Dermis microvascular lymphatic vessel endothelial cell (primary cell): ENCODE measurements at regions not wholly inside any gene's neighbourhood (a gene's known extent, or its start where the extent isn't known, plus 50 kb on each side); places are given as distances from the start of the nearest gene placed in this dataset.
"Not testable (repeated sequence)": the region's sequence is repeated elsewhere in the genome, so short reads cannot be mapped to it uniquely, and the experiment has no call there.

Source experiments
- DNase-seq, 2 donors: peaks; one replicate each; pipeline versions ENCODE4 v3.0.0 to v3.0.0-alpha.2; 2010; ENCODE audit warnings: low read depth in 2 of 2

DNA sequence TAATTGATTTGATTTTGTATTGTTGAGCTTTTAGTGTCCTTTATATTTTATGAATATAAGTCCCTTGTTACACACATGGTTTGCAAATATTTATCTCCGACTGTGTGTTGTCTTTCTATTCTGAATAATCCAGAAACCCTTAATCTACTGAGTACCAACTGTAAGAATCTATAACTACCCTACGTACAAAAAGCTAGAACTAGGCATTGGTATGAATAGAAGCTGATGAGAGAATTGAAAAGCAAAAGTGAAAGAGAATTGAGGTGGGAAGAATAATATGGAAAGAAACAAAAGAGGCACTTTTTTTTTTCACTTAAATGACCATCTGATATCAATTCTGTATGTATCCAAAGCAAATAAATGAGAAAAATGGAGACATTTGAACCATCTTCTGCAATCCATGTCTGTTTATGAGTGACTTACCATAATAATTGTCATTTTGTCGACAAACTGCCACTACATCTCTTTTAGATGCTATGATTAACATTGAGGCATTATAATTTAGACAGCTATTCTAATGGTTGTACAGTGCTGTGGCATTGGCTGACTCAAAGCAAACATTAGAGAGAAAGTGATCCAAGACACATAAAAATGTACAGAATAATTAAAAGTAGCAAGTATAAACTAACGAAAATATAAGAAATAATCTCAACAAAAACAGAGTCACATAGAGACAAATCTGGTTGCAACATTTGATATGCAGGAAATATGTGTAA, 1516.6 kb upstream of the AGA start:
- DNase-seq, result no peak

DNA sequence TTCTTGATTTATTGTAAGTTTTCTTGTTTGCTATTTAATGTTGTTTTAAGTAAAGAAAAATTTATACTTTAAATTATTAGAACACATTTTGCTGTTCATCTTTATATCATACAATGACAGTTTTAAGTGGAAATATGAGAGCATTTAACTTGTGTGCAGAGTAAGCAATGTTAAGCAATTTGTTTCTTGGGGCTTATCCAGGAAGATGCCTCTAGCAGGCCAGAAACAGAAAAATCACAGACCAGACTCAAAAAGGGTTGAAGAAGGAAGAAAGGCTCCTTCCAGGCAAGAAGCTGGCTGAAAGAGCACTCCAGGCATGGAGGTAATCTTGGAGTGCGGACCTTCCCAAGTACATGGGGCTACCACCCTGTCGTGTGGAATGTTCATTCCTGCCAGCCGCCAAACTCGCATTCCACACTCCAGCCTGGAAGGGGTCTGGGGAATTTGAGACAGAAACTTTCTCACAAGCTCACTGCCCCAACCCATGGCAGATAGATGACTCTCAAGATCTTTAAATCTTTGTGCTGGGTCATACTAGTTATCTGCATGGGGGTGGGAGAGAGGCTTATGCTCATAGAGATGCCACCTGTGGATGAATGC, 1521.3 kb upstream of the AGA start:
- no peak for DNase-seq

DNA sequence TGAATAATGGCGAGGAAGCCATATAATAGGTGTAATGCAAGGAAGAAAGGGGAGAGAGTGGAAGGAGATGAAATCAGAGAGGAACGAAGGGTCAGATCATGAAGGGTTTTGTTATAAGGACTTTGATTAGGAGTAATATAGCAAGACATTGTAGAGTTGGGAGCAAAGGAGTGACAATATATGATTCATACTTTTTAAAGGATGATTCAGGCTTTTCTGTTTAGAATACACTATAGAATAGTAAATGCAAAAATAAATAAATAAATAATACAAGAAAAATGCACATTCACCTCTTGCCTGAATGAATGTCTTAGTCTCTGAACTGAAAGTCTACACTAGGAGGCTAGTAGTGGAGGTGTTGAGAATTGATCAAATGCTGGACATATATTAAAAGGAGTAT, 1524.4 kb upstream of the AGA start:
- DNase-seq, result no peak

DNA sequence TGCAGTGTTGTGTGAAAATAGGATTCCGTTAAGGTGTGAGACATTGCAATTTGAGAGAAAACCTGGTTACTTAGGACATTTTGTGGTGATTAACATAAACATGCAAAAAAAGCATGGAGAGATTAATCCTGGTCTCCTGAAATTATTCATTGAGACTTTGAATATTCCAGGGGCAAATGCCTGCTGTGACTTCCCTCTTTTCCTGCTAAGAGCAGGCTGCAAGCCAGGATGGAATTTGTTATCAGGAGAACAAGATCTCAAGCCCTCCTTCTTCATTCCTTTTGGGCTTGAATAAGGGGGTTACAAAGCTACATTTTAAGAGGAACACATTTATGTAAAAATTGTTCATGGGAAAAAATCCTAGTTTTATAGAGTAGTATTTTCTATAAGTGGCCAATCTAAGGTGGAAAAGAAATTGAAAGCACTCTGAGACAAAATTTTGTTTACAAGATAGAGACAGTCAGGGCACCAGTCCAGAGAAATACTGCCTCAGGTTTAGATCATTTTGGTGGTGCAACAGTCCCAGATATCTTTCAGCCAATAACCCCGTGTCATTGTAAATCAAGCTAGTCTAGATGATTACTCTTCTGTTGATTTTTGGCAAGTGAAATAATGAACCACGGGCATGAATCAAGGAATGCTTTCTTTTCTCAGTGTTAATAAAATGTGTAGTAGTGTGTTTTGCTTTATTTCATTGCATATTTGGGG, 1528.3 kb upstream of the AGA start:
- no peak for DNase-seq

DNA sequence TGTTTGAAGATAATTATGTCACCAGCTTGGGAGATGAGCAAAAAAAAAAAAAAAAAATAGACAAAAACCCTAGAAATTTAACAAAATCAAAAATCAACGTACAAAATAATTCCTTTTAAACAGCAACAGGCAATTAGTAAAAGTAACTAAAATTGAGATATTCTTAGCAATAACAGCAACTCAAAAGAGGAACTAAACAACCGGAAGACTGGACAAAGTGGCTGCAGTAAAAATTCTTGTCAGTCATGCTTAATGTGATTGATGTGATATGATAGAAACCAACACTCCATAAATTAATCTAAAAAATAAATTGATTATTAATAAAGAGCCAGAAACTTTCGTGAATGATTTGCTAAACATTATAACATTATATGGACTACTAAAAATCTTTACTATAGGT, 1534.6 kb upstream of the AGA start:
- DNase-seq, result no peak

DNA sequence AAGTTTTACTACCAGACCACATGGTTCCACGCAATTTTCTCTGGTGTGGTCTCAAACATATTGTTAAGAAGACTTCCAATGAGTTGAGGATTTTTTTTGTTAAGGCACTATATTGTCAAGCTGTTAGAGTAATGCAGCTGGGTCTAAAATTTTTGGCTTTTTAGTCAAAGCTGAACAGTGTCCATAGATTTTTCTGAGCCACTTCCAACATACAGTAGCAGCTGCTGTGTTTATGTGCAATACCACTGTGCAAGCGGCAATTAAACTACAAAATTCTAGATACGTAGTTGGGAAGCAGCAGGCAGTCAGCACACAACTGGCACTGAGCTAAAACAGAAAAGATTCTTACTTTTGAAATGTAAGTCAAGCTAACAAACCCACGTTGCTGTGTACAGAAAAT, 1551.1 kb upstream of the AGA start:
- DNase-seq, result no peak

DNA sequence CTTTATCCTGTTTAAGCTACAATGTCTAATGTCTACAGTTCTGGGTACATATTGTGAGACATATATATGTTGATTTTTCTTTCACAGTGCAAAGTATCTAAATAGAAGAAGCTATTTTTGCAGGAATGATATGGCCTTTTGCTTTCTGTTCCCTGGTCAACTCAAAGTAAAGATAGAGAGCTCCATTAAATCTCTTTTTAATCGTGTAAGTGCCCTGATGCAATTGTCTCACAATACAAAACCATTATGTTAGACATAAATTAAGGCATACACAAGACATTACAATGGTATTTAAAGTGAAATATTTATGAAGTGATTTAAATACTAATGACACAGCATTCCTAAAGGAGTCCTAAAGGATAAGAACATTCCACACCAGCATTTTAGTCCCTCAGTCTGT, 1559.7 kb upstream of the AGA start:
- DNase-seq, result no peak

DNA sequence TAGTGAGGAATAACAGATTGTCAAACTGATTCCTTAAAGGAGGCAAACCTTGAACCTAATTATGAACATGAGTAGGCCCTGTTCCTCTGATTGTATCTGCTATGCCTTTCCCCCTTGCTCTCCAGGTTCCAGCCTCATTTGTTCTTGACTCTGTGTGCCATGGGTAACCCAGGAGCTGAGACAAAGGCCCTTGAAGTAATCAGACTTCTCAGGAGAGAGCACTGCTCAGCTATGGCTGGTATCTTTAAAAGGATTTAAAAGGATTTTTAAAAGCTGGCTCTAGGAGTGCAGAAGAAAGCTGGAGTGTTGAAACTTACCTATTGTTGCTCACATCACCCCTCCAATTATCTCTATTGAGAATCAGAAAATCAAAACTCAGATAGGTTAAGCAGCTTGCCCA, 1565.5 kb upstream of the AGA start:
- DNase-seq, result no peak

DNA sequence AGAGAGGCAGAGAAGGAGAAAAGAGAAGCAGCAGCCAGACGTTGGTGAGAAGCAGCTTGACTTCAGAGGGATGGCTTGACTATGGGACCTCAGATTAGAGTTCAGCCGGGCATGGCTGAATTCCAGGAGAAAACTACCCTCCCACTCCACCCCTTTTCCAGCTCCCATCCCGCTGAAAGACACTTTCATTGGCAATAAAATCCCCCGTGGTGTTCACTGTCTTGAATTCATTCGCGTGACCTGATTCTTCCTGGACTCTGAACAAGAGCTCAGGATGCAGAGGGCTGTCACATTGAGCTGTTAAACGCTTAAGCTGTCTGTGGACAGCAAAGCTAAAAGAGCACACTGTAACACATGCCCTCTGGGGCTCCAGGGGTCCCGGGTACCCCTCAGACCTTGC, 1575.3 kb upstream of the AGA start:
- DNase-seq, result no peak

DNA sequence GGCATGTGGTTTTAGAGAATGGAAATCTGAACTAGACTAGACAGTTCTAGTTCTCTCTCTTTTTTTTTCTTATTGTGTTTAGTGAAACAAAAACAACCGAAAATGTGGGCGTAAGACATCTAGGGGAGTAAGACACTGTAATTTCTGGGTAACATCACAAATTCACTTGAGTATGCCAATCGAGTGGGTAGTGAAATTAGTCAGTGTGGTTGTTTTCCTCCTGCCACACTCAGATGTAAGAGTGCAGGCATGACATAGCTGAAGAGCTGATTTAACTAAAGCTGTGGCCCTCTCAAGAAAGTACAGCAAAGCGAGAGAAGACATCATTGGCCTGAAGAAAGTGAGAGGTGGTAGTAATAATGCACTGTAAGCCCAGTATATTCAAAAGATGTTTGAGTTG, 1585.3 kb upstream of the AGA start:
- DNase-seq, result no peak

DNA sequence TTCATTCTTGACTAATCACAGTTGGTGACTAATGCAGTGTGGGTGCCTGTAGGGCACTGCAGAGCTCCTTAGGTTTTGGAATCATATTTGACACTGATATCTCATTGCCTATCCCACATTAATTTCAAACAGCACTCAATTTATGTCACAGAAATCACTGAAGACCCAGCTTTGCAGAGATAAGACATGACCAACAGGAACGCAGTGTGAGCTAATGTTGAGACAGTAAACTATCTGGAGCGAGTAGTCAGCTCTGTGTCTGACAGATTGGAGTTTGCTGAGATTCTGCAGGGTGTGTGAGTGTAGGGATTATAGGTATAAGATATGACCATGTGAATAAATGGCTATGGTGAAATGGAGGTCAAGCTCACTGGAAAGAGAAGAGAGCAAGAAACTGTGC, 1586.1 kb upstream of the AGA start:
- DNase-seq, result no peak

DNA sequence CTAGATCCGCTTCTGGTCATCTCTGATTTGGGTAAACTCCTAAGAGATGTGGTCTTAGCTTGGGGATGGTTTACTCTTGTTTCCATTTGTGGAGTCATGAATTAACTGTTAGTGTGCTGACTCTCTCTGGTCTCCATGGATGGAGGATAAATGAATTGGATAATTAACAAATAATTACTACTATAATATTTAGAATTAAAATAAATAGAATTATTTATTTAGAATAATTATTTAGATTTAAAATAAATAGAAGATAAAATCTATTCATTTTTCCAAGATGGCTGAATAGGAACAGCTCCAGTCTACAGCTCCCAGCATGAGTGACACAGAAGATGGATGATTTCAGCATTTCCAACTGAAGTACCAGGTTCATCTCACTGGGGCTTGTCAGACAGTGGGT, 1587.4 kb upstream of the AGA start:
- no peak for DNase-seq

DNA sequence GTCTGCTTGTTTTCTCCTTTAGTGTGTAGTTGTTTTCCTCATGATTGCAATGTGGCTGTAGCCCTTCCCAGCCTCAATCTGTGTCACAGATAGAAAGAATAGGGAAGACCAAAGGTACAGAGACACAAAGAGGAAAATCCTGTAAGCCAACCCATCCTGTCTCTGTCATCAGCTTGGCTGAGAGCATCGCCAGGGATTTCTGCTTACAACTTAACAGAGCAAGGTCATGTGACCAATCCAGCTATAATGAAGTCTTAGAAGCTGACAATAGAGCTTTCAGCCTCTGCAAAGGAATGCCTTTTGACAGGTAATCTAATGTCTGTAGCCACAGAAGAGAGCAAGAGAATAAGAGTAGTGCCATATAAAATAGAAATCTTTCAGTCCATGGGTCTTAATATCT, 1598.0 kb upstream of the AGA start:
- DNase-seq, result no peak

DNA sequence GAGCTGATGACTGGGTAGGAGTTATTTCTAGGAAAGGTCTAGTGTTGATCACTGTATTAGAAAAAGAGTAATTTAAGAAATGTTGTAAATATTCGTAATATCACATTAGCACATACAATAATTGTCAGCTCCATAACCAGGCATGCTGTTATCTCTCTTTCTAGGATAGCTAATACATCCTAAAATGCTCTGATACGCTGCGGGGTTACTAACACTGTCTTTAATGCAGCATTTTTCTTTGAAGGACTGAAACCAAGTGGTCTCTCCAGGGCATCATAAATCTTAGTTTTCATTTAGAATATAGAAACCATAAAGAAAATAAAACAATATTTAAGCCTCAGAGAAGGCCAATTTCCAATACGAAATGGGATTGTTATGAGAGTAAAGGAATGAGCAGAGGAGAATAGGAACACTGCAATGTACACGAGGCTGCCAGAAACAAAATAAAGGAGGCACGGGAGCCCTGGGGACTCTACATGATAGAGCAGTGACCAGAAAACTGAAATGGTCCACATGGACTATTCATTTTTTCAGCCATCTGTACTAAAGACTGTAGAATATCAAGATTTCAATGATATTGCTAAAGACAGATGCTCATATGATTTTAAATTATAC, 1606.7 kb upstream of the AGA start:
- no peak for DNase-seq

DNA sequence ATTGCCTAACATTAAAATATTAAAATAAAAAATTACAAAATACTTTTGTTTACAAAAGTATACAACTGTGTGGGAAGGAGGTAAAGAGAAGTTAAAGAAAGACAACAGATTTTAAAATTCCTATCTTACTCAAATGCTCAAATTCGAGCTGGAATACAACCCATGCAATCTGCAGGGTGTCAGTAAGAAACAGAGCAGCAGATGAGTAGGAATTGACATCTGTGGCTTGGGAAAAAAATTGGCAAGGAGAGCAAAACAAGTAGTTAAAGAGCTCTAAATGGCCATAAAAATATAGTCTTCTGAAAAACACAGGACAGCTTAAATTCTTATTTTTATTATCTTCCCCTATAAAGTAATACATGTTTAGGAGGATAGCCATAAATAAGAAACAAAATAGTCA, 1609.0 kb upstream of the AGA start:
- no peak for DNase-seq

DNA sequence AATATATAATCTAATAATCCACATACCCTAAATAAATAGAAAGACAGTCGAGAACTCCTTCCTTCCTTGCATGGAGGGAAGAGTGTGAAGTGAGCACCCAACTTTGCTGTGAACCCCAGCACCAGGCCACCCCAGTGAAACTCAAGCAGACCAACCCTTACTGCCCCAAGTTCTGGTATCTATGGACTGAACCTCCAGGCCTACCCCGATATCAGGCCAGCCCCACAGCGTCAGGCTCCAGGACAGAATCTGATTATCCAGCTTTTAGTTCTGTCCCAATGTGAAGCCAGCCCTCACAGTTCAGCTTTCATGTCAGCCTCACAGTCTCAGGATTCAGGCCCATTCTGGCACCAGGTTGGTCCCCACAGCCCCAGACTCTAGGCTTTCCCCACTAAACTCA, 1617.2 kb upstream of the AGA start:
- DNase-seq, result no peak

DNA sequence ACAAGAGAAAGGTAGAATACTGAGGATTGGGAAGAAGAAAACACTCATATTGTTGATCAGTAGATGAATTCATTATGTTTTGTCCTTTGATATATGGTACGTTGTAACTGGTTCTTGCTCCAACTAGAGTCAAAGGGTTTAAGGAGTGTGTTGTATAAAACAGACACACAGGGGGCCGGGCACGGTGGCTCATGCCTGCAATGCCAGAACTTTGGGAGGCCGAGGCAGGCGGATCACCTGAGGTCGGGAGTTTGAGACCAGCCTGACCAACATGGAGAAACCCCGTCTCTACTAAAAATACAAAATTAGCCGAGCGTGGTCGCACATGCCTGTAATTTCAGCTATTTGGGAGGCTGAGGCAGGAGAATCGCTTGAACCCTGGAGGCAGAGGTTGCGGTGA, 1624.0 kb upstream of the AGA start:
- not testable (repeated sequence) for DNase-seq

DNA sequence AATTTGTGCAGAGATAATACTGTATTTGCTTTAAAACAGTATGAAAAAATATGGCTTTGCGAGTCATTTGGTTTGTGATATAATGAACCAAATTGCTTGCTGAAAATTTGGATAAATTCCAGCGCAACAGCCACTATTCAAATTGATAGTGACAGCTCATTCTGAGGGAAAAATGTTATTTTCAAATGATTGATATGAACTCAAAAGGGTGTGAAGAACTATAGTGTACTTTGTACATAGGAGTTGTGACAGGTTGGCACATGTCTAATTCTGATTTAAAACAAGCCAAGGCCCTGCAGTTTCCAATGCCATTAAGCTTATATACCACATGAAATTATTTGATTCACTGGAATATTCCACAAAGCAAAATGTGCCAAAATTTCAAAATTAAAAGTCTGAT, 1628.9 kb upstream of the AGA start:
- DNase-seq, result no peak

DNA sequence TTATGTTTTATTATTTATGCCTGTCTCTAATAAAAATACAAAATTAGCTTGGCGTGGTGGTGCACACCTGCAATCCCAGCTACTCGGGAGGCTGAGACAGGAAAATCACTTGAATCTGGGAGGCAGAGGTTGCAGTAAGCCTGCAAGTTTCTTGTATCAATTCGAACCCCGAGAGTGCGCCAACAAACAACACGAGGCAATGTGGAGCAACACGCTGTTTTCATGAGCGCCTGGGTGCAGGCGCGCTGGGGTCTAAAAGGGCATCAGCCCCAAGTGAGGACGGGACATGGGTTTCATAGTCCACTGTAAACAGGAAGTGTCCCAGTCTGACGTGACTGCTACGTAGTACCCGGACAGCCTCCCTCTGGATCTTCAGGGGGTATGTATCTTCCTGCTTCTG, 1634.6 kb upstream of the AGA start:
- DNase-seq, result no peak

DNA sequence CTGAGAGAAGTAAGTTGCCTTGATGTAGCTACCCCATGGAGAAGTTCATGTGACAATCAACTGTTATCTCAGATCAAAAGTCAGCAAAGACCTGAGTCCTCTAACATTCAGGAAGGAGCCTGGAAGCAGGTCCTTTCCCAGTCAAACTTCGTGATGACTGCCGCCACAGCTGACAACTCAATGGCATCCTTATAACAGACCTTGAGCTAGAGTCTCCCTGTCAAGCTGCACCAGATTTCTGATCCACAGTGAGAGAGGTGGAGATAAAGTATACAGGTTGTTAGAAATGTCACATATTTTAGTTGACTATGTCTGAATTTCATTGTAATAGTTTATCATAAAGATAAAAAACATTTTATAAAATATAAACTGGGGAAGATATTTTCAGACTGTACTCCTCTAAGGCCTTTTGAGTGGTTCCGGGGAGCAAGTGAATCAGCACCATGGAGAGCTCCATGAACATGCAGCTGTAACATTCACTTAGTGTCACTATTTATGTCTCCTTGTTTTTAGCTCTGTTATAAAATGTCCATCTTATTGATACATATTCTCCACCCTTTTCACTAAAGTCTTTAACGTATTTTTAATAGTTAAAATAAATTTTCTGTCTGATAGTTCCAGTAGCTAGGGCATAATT, 1653.5 kb upstream of the AGA start:
- DNase-seq, result no peak

DNA sequence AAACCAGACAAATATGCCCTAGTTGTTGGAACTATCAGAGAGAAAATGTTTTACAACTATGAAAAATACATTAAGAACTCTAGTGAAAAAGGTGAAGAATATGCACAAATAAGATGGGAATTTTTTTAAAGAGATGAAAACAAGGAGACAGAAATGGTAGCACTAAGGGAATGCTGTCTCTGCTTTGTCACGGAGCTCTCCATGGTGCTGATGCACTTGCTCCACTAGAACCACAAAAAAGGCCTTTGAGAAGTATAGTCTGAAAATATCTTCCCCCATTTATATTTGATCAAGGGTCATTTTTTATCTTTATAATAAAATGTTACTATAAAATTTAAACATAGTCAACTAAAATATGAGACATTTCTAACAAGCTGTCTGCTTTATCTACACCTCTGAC, 1655.5 kb upstream of the AGA start:
- DNase-seq, result no peak

DNA sequence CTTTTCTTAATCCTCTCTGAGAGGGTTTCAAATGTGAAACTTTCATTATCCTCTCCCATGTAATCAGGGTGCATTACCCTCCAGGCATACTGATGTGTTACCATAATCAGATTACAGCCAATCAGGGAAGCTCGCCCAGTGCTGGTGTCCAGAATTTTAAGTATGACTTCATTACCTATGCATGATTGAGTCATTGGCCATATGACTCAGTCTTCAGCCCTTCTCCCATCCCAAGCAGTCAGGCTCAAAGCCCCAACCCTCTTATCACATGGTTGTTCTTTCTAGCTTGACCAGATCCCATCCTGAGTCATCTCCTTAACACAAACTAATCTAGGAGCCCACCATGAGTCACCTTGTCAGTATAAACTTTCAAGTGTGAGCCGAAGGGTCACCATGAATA, 1668.1 kb upstream of the AGA start:
- DNase-seq, result no peak
